IMR-90 (cell line): ENCODE measurements at regions not wholly inside any gene's neighbourhood (a gene's known extent, or its start where the extent isn't known, plus 50 kb on each side); places are given as distances from the start of the nearest gene placed in this dataset.

Source experiments
- ATAC-seq: fragments of 200-7000 bp; cut with Tn5 transposase; 2 replicates; pipeline ENCODE4 v1.9.1; 2020; ENCODE audit warnings: low read depth, mild to moderate bottlenecking, moderate library complexity
- BruUV-seq: library from RNA; stranded (reverse); fragments of 400-500 nt; replicated peaks from 2 replicates; lab custom pipeline; 2021; lab: Mats Ljungman, UMichigan
- CTCF ChIA-PET: fragments of 300-600 bp; formaldehyde crosslinking; extraction: SDS; loops from one replicate; lab custom pipeline; 2021; ENCODE audit warnings: antibody characterized with exemption; lab: Yijun Ruan, JAX
- POLR2A ChIA-PET: fragments of 300-600 bp; sonication (Branson Sonifier 250); formaldehyde crosslinking; loops from one replicate; lab custom pipeline; 2022; ENCODE audit warnings: antibody characterized with exemption; ENCODE audit not compliant: unreplicated experiment; lab: Charles Lee
- DNase-seq: peaks from one replicate; pipeline ENCODE4 v3.0.0; 2013
- H2AFZ ChIP-seq: replicated peaks from 2 replicates; pipeline ENCODE3; 2013; ENCODE audit warnings: low read length, mild to moderate bottlenecking; ENCODE audit not compliant: poor library complexity
- H2AK5ac ChIP-seq: 2 replicates; pipeline ENCODE4 v1.6.1; 2013; ENCODE audit warnings: low read depth, low read length, inconsistent platforms
- H2AK9ac ChIP-seq: replicated peaks from 2 replicates; pipeline ENCODE3; 2013; ENCODE audit warnings: mild to moderate bottlenecking, low read depth, low read length, moderate library complexity; ENCODE audit not compliant: poor library complexity
- H2BK120ac ChIP-seq: 2 replicates; pipeline ENCODE4 v1.6.1; 2013; ENCODE audit warnings: low read depth, low read length, inconsistent platforms
- H2BK15ac ChIP-seq: 3 replicates; pipeline ENCODE4 v1.6.1; 2013; ENCODE audit warnings: low read depth, low read length, inconsistent platforms
- H2BK20ac ChIP-seq: 2 replicates; pipeline ENCODE4 v1.6.1; 2013; ENCODE audit warnings: low read depth, mild to moderate bottlenecking, inconsistent platforms, low read length, moderate library complexity
- H2BK5ac ChIP-seq: 2 replicates; pipeline ENCODE4 v1.6.1; 2013; ENCODE audit warnings: mild to moderate bottlenecking, low read depth, low read length, inconsistent platforms; ENCODE audit not compliant: poor library complexity, severe bottlenecking
- H3K14ac ChIP-seq: replicated peaks from 2 replicates; pipeline ENCODE4 v1.6.1; 2013; ENCODE audit warnings: low read depth, low read length, inconsistent platforms
- H3K18ac ChIP-seq: 2 replicates; pipeline ENCODE4 v1.6.1; 2013; ENCODE audit warnings: low read depth, low read length, control low read depth
- H3K23ac ChIP-seq: 2 replicates; pipeline ENCODE4 v1.6.1; 2013; ENCODE audit warnings: low read depth, low read length, inconsistent platforms
- H3K27ac ChIP-seq: 2 replicates; pipeline ENCODE4 v1.5.1; 2013; ENCODE audit warnings: mild to moderate bottlenecking, control low read depth, low read length; ENCODE audit not compliant: insufficient read depth
- H3K27me3 ChIP-seq: 2 replicates; pipeline ENCODE4 v1.6.1; 2013; ENCODE audit warnings: low read length; ENCODE audit not compliant: control insufficient read depth, insufficient read depth
- H3K36me3 ChIP-seq: 2 replicates; pipeline ENCODE4 v1.6.1; 2013; ENCODE audit warnings: low read length, mixed read lengths; ENCODE audit not compliant: control insufficient read depth, insufficient read depth
- H3K4ac ChIP-seq: 2 replicates; pipeline ENCODE4 v1.6.1; 2013; ENCODE audit warnings: low read depth, low read length, inconsistent platforms
- H3K4me1 ChIP-seq: 2 replicates; pipeline ENCODE4 v1.6.1; 2013; ENCODE audit warnings: low read length, mixed read lengths; ENCODE audit not compliant: control insufficient read depth, insufficient read depth
- H3K4me2 ChIP-seq: 2 replicates; pipeline ENCODE4 v1.6.1; 2013; ENCODE audit warnings: low read depth, mild to moderate bottlenecking, control low read depth, low read length, moderate library complexity
- H3K4me3 ChIP-seq: 2 replicates; pipeline ENCODE4 v1.5.1; 2013; ENCODE audit warnings: low read depth, mild to moderate bottlenecking, control low read depth, low read length, moderate library complexity; ENCODE audit not compliant: insufficient read depth
- H3K56ac ChIP-seq: 2 replicates; pipeline ENCODE4 v1.6.1; 2013; ENCODE audit warnings: low read length, inconsistent platforms; ENCODE audit not compliant: insufficient read depth; ENCODE audit errors: extremely low read depth
- H3K79me1 ChIP-seq, 2 experiments: 2 replicates each; pipeline ENCODE4 v1.6.1; 2013; ENCODE audit warnings: low read length in 2 of 2, inconsistent platforms in 1 of 2, low read depth in 1 of 2
- H3K9ac ChIP-seq: 2 replicates; pipeline ENCODE4 v1.6.1; 2013; ENCODE audit warnings: low read depth, low read length, control low read depth
- H3K9me1 ChIP-seq: 2 replicates; pipeline ENCODE4 v1.6.1; 2013; ENCODE audit warnings: low read length, inconsistent platforms; ENCODE audit not compliant: insufficient read depth
- H3K9me3 ChIP-seq: 2 replicates; pipeline ENCODE4 v1.6.1; 2013; ENCODE audit warnings: low read length; ENCODE audit not compliant: control insufficient read depth, insufficient read depth
- H4K20me1 ChIP-seq: 2 replicates; pipeline ENCODE4 v1.6.1; 2013; ENCODE audit warnings: low read length, inconsistent platforms; ENCODE audit not compliant: insufficient read depth
- H4K5ac ChIP-seq: 2 replicates; pipeline ENCODE4 v1.6.1; 2013; ENCODE audit warnings: mild to moderate bottlenecking, low read depth, low read length, control low read depth
- H4K8ac ChIP-seq, 2 experiments: 2 replicates each; pipeline ENCODE4 v1.6.1; 2013; ENCODE audit warnings: low read depth in 2 of 2, low read length in 2 of 2, control low read depth in 1 of 2, inconsistent platforms in 1 of 2
- H4K91ac ChIP-seq: 2 replicates; pipeline ENCODE4 v1.6.1; 2013; ENCODE audit warnings: low read depth, low read length, inconsistent platforms; ENCODE audit not compliant: insufficient read depth
- BHLHE40 ChIP-seq: fragments of 150-350 bp; IDR thresholded peaks from 2 replicates; pipeline ENCODE4 v1.6.1; 2016; ENCODE audit warnings: mild to moderate bottlenecking, low read depth, low read length
- CEBPB ChIP-seq: IDR thresholded peaks from 2 replicates; pipeline ENCODE4 v1.6.1; 2012; ENCODE audit warnings: low read depth, low read length, improper control_type of control experiment
- CHD1 ChIP-seq: IDR thresholded peaks from 2 replicates; pipeline ENCODE4 v1.6.1; 2012; ENCODE audit warnings: low read depth, low read length, improper control_type of control experiment
- CTCF ChIP-seq: conservative IDR thresholded peaks from 2 replicates; pipeline ENCODE4 v1.5.1; 2012; ENCODE audit warnings: mild to moderate bottlenecking, low read depth, low read length, improper control_type of control experiment
- ELK1 ChIP-seq: fragments of 150-350 bp; IDR thresholded peaks from 2 replicates; pipeline ENCODE4 v1.6.1; 2016; ENCODE audit warnings: low read depth, mild to moderate bottlenecking, low read length, moderate library complexity, borderline replicate concordance
- FOS ChIP-seq: fragments of 150-350 bp; IDR thresholded peaks from 2 replicates; pipeline ENCODE4 v1.6.1; 2016; ENCODE audit warnings: low read depth, low read length
- MAFK ChIP-seq: IDR thresholded peaks from 2 replicates; pipeline ENCODE4 v1.6.1; 2012; ENCODE audit warnings: low read depth, low read length, improper control_type of control experiment
- MAZ ChIP-seq: IDR thresholded peaks from 2 replicates; pipeline ENCODE4 v1.6.1; 2012; ENCODE audit warnings: low read depth, mild to moderate bottlenecking, low read length, improper control_type of control experiment, moderate library complexity, borderline replicate concordance
- MXI1 ChIP-seq: IDR thresholded peaks from 2 replicates; pipeline ENCODE4 v1.6.1; 2012; ENCODE audit warnings: low read depth, mild to moderate bottlenecking, low read length, moderate library complexity, borderline replicate concordance
- NFE2L2 ChIP-seq: fragments of 150-350 bp; IDR thresholded peaks from 2 replicates; pipeline ENCODE4 v1.6.1; 2016; ENCODE audit warnings: low read depth, mild to moderate bottlenecking, low read length
- POLR2A ChIP-seq: IDR thresholded peaks from 2 replicates; pipeline ENCODE4 v1.6.1; 2012; ENCODE audit warnings: mild to moderate bottlenecking, low read depth, low read length
- RAD21 ChIP-seq: IDR thresholded peaks from 2 replicates; pipeline ENCODE4 v1.6.1; 2012; ENCODE audit warnings: low read length, improper control_type of control experiment
- RCOR1 ChIP-seq: IDR thresholded peaks from 2 replicates; pipeline ENCODE4 v1.6.1; 2012; ENCODE audit warnings: mild to moderate bottlenecking, low read length, improper control_type of control experiment; ENCODE audit not compliant: insufficient replicate concordance
- RFX5 ChIP-seq: IDR thresholded peaks from 2 replicates; pipeline ENCODE4 v1.8.0; 2012; ENCODE audit warnings: low read depth, mild to moderate bottlenecking, low read length, moderate library complexity
- SMC3 ChIP-seq: fragments of 150-350 bp; IDR thresholded peaks from 2 replicates; pipeline ENCODE4 v1.6.1; 2016; ENCODE audit warnings: low read depth, mild to moderate bottlenecking, antibody characterized with exemption, low read length, moderate library complexity
- USF2 ChIP-seq: fragments of 150-350 bp; IDR thresholded peaks from 2 replicates; pipeline ENCODE4 v1.6.1; 2017; ENCODE audit warnings: mild to moderate bottlenecking, antibody characterized with exemption, low read length, low read depth
- WGBS, 2 experiments: methylation state at CpG; one replicate each; pipeline versions ENCODE4 v1.1.5 to v1.1.7; 2013; ENCODE audit warnings: missing lambda C conversion rate in 2 of 2; ENCODE audit not compliant: insufficient read length in 1 of 2; ENCODE audit errors: extremely low coverage in 2 of 2; 5-methylcytosine and 5-hydroxymethylcytosine counted together
- dilution Hi-C: fragments of 300-500 bp; cut with HindIII; formaldehyde crosslinking; loops from one replicate; pipeline ENCODE4 v1.14.3; 2018; ENCODE audit warnings: low sequenced_read_pairs; ENCODE audit not compliant: unreplicated experiment
- in situ Hi-C: fragments of 300-500 bp; cut with MboI; formaldehyde crosslinking; loops from 3 replicates; pipeline ENCODE4 v1.14.3; 2019; ENCODE audit warnings: low sequenced_read_pairs, inconsistent platforms, mixed read lengths
- intact Hi-C: fragments of 100-400 bp; cut with micrococcal nuclease; formaldehyde crosslinking; loops from 2 replicates; pipeline ENCODE4 v1.10.0; 2022

DNA sequence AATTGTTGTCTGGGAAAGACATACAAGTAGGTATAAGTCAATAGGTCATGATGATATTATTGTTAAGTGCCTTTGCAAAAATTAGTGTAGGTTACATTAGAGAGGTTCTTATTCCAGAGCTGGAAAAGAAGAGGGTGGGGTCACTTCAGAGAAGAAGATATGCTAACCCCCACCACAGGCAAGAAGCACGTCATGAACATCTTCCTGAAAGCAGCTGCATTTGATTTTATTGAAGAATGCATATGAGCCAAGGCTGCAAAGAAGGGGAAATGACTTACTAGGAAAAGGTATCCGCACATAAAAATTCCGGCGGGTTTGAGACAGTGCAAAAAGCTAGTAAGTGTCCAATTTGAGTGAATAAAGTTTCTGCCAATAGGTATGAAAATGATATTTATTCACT, 195.3 kb upstream of the CDH2 start:
- intact Hi-C loops: no loop called here
- Histone ChIP-seq H3K9ac (no peak overlapping the region), H2BK120ac (no peak overlapping the region), H3K27me3 (no peaks in the 10 kb centered on the region), H4K5ac (no peak overlapping the region), H3K4me1 (no peaks in the 10 kb centered on the region), H2AK5ac (no peak overlapping the region), H3K23ac (no peak overlapping the region), H3K79me1 (no peaks in the 10 kb centered on the region), H3K9me1 (no peaks in the 10 kb centered on the region), H4K8ac (no peak overlapping the region), H2AK9ac (no peak overlapping the region), H3K4me3 (no peak overlapping the region), H3K56ac (no peak overlapping the region), H2BK20ac (no peak overlapping the region), H3K18ac (no peak overlapping the region), H2BK15ac (no peak overlapping the region), H3K9me3 (no peaks in the 10 kb centered on the region), H4K20me1 (no peaks in the 10 kb centered on the region), H3K27ac (no peak overlapping the region), H3K4ac (no peak overlapping the region), H2BK5ac (no peak overlapping the region), H3K36me3 (no peaks in the 10 kb centered on the region), H3K4me2 (no peak overlapping the region), H4K91ac (no peak overlapping the region), H3K14ac (no peak overlapping the region), H2AFZ (no peak overlapping the region)
- DNase-seq (no peak), ATAC-seq (no peak)
- ChIA-PET POLR2A (no interaction called here), CTCF (no interaction called here)
- dilution Hi-C loops: no loop called here
- in situ Hi-C loops: no loop called here
- WGBS, 2 experiments: no CpG with 5 or more reads among the region's 4 CpGs
- TF ChIP-seq POLR2A: no peak
- no peak for TF ChIP-seq USF2
- no peak for TF ChIP-seq RFX5
- no peak for TF ChIP-seq RAD21
- TF ChIP-seq FOS: no peak
- no peak for TF ChIP-seq NFE2L2
- no peak for TF ChIP-seq MXI1
- no peak for TF ChIP-seq ELK1
- no peak for TF ChIP-seq MAZ
- TF ChIP-seq MAFK: no peak
- no peak for TF ChIP-seq CTCF
- no peak for TF ChIP-seq RCOR1
- TF ChIP-seq BHLHE40: no peak
- no peak for TF ChIP-seq CEBPB
- no peak for TF ChIP-seq CHD1
- no peak for TF ChIP-seq SMC3
- BruUV-seq: no TSS peak
